K562 (cell line): ENCODE measurements at regions not wholly inside any gene's neighbourhood (a gene's known extent, or its start where the extent isn't known, plus 50 kb on each side); places are given as distances from the start of the nearest gene placed in this dataset.

Experiments
- ATAC-seq: fragments of 200-7000 bp; cut with Tn5 transposase; 3 replicates; pipeline ENCODE4 v1.9.1; 2020; ENCODE audit warnings: moderate library complexity
- BruUV-seq: library from RNA; stranded (reverse); fragments of 400-500 nt; replicated peaks from 2 replicates; lab custom pipeline; 2021; lab: Mats Ljungman, UMichigan
- CTCF ChIA-PET: fragments of 300-600 bp; formaldehyde crosslinking; extraction: SDS; loops from one replicate; lab custom pipeline; 2021; ENCODE audit warnings: low intra/inter-chr PET ratio; lab: Yijun Ruan, JAX
- POLR2A ChIA-PET: fragments of 300-600, 350-650 bp; sonication (Branson Sonifier 250); formaldehyde crosslinking; extraction: SDS; loops from one replicate; lab custom pipeline; 2021; ENCODE audit warnings: antibody characterized with exemption, inconsistent platforms; lab: Yijun Ruan, JAX
- DNase-seq, 4 experiments: peaks; one replicate each; pipeline versions ENCODE4 v3.0.0 to v3.0.0-alpha.2; 2011 to 2018; ENCODE audit warnings: low spot score in 3 of 4, mixed read lengths in 3 of 4; ENCODE audit errors: extremely low read depth in 1 of 4
- FAIRE-seq: peaks from 2 replicates; lab custom pipeline; 2011; peaks lifted over from hg19 to GRCh38; lab: Jason Lieb, UNC
- H2AFZ ChIP-seq: 2 replicates; pipeline ENCODE4 v1.6.0; 2011; ENCODE audit warnings: low read depth, low read length, control low read depth, inconsistent platforms
- H3K27ac ChIP-seq: fragments of 200-600 bp; 3 replicates; pipeline ENCODE4 v1.8.0; 2011; ENCODE audit warnings: low read depth, mild to moderate bottlenecking, control low read depth, inconsistent platforms, low read length, moderate library complexity, mixed read lengths; ENCODE audit errors: extremely low read depth
- H3K27me3 ChIP-seq, 2 experiments: fragments of 300-600 bp in 1 of 2; 2 replicates in 1 of 2; 3 replicates in 1 of 2; pipeline versions ENCODE4 v1.6.0 to v1.8.0; 2011; ENCODE audit warnings: inconsistent platforms in 2 of 2, low read length in 2 of 2, mild to moderate bottlenecking in 1 of 2, mixed read lengths in 1 of 2, moderate library complexity in 1 of 2; ENCODE audit not compliant: control insufficient read depth in 2 of 2, insufficient read depth in 2 of 2
- H3K36me3 ChIP-seq: fragments of 300-600 bp; 3 replicates; pipeline ENCODE4 v1.8.0; 2011; ENCODE audit warnings: mild to moderate bottlenecking, low read length, inconsistent platforms; ENCODE audit not compliant: control insufficient read depth, insufficient read depth
- H3K4me1 ChIP-seq, 2 experiments: fragments of 200-600 bp in 1 of 2; replicated peaks in 1 of 2; 2 replicates in 1 of 2; 3 replicates in 1 of 2; pipeline versions ENCODE4 v1.5.1 to v1.8.0; 2011; ENCODE audit warnings: inconsistent platforms in 2 of 2, low read length in 2 of 2, mild to moderate bottlenecking in 1 of 2, mixed read lengths in 1 of 2, moderate library complexity in 1 of 2; ENCODE audit not compliant: control insufficient read depth in 2 of 2, insufficient read depth in 2 of 2
- H3K4me2 ChIP-seq: 2 replicates; pipeline ENCODE4 v1.6.1; 2011; ENCODE audit warnings: low read length, control low read depth, inconsistent platforms, mixed read lengths; ENCODE audit not compliant: insufficient read depth
- H3K4me3 ChIP-seq: fragments of 200-600 bp; sonication (generic), shearing (Covaris generic); 2 replicates; pipeline ENCODE4 v1.5.1; 2016; ENCODE audit warnings: control low read depth, inconsistent platforms
- H3K79me2 ChIP-seq: fragments of 200-600 bp; 3 replicates; pipeline ENCODE4 v1.8.0; 2011; ENCODE audit warnings: low read length, inconsistent platforms; ENCODE audit not compliant: control insufficient read depth, insufficient read depth
- H3K9ac ChIP-seq, 2 experiments: 2 replicates each; pipeline versions ENCODE4 v1.6.0 to v1.6.1; 2011; ENCODE audit warnings: low read depth in 2 of 2, low read length in 2 of 2, control low read depth in 1 of 2, inconsistent platforms in 1 of 2, mild to moderate bottlenecking in 1 of 2, mixed read lengths in 1 of 2; ENCODE audit not compliant: insufficient read depth in 1 of 2
- H3K9me1 ChIP-seq: one replicate; pipeline ENCODE4 v1.6.0; 2011; ENCODE audit warnings: inconsistent platforms, mild to moderate bottlenecking, low read length, moderate library complexity; ENCODE audit not compliant: control insufficient read depth, insufficient read depth
- H3K9me3 ChIP-seq: replicated peaks from 2 replicates; pipeline ENCODE4 v1.5.1; 2011; ENCODE audit warnings: low read depth, low read length, inconsistent platforms; ENCODE audit not compliant: control insufficient read depth, insufficient read depth
- H4K20me1 ChIP-seq: replicated peaks from 2 replicates; pipeline ENCODE4 v1.6.1; 2011; ENCODE audit warnings: low read length, inconsistent platforms, mixed read lengths; ENCODE audit not compliant: control insufficient read depth, insufficient read depth
- CTCF ChIP-seq, 3 experiments: IDR thresholded peaks in 2 of 3; conservative IDR thresholded peaks in 1 of 3; 2 replicates each; pipeline ENCODE4 v1.5.1; 2011 to 2012; ENCODE audit warnings: low read length in 3 of 3, mild to moderate bottlenecking in 3 of 3, control low read depth in 2 of 3, improper control_type of control experiment in 1 of 3, inconsistent platforms in 1 of 3, low read depth in 1 of 3, mixed read lengths in 1 of 3, moderate library complexity in 1 of 3; ENCODE audit not compliant: insufficient read depth in 2 of 3
- NR4A1 ChIP-seq, 2 experiments: fragments of 250-450 bp in 1 of 2; fragments of 450-650 bp in 1 of 2; sonication (Bioruptor Pico) in 1 of 2; IDR thresholded peaks; 2 replicates each; pipeline versions ENCODE4 v1.4.0 to v1.6.1; 2016 to 2020; ENCODE audit warnings: mild to moderate bottlenecking in 2 of 2, missing compliant biosample characterization in 1 of 2, missing genetic modification characterization in 1 of 2, moderate library complexity in 1 of 2
- SRSF9 ChIP-seq: fragments of 200-400 bp; formaldehyde crosslinking; IDR thresholded peaks from 2 replicates; pipeline ENCODE4 v1.6.1; 2017; ENCODE audit warnings: low read depth, low read length, borderline replicate concordance
- ZNF12 ChIP-seq: sonication (generic); formaldehyde crosslinking; IDR thresholded peaks from 2 replicates; pipeline ENCODE4 v1.4.0; 2020; ENCODE audit warnings: mild to moderate bottlenecking, missing genetic modification reagents
- WGBS: fragments of 100-300 bp; shearing (Covaris generic); methylation state at CpG from one replicate; pipeline ENCODE4 v1.1.6; 2016; ENCODE audit warnings: low coverage, mixed read lengths; ENCODE audit not compliant: insufficient coverage; ENCODE audit errors: missing lambda C conversion rate; 5-methylcytosine and 5-hydroxymethylcytosine counted together
- in situ Hi-C: fragments of 300-500 bp; cut with MboI; formaldehyde crosslinking; loops from 4 replicates; pipeline ENCODE4 v1.15.0; 2018; ENCODE audit warnings: inconsistent platforms, mixed read lengths
- intact Hi-C: fragments of 100-400 bp; cut with micrococcal nuclease; formaldehyde crosslinking; loops from 2 replicates; pipeline ENCODE4 v1.14.2; 2022

- no peaks in the 10 kb centered on the region for H3K9me3 ChIP-seq
- H3K79me2 ChIP-seq, result no peaks in the 10 kb centered on the region
- FAIRE-seq (no peak), DNase-seq (no peak), ATAC-seq (no peak)
- BruUV-seq, result no TSS peak
- POLR2A ChIA-PET, result no interaction called here
- in situ Hi-C loops (no loop called here), intact Hi-C loops (no loop called here)
- H3K9ac ChIP-seq, result no peak overlapping the region
- CTCF ChIA-PET, result no interaction called here
- 3% methylated on average over 4 of the region's 4 CpGs for WGBS
- TF ChIP-seq SRSF9 (no peak), CTCF (IDR thresholded peaks at IDR 0.05 in 2 of 3, conservative IDR thresholded peaks at IDR 0.05 in 1 of 3; ENCODE audit: insufficient read depth in 2 of 3, low read depth in 1 of 3, low read length in 3 of 3) (no peak), NR4A1 (CRISPR knock-in tag; IDR thresholded peaks at IDR 0.05) (no peak), NR4A1 (tag; IDR thresholded peaks at IDR 0.05) (no peak), ZNF12 (CRISPR knock-in tag) (no peak)
- H2AFZ ChIP-seq, result no peak overlapping the region
- no peaks in the 10 kb centered on the region for H3K4me1 ChIP-seq
- H4K20me1 ChIP-seq, result no peaks in the 10 kb centered on the region
- no peak overlapping the region for H3K27ac ChIP-seq
- H3K4me3 ChIP-seq, result no peak overlapping the region
- H3K36me3 ChIP-seq, result no peaks in the 10 kb centered on the region
- no peak overlapping the region for H3K4me2 ChIP-seq
- no peaks in the 10 kb centered on the region for H3K9me1 ChIP-seq
- H3K27me3 ChIP-seq, result peaks cover 8 to 11% of the 10 kb centered on the region in 2 experiments; a peak in 2 of 5 replicates
Measured at GRCh38 chr2:65634304-65634703, 201.9 kb upstream of the SPRED2 start.
